Stomach (tissue), 4 donors: ENCODE measurements at regions not wholly inside any gene's neighbourhood (a gene's known extent, or its start where the extent isn't known, plus 50 kb on each side); places are given as distances from the start of the nearest gene placed in this dataset.

Source experiments
- EP300 ChIP-seq: sonication (generic); formaldehyde crosslinking; IDR thresholded peaks from one replicate; pipeline ENCODE4 v1.6.1; 2017; ENCODE audit warnings: antibody characterized with exemption
- POLR2A ChIP-seq, 4 donors: fragments of 450-650 bp; IDR thresholded peaks; one replicate each; pipeline ENCODE4 v1.6.1; 2016; ENCODE audit warnings: antibody characterized with exemption in 4 of 4, control low read depth in 2 of 4, mild to moderate bottlenecking in 1 of 4, moderate library complexity in 1 of 4
- POLR2AphosphoS5 ChIP-seq, 3 donors: sonication (generic); formaldehyde crosslinking; IDR thresholded peaks; one replicate each; pipeline ENCODE4 v1.6.1; 2016; ENCODE audit warnings: antibody characterized with exemption in 3 of 3
- TF ChIP-seq, protein P1 (sequence below), 7 experiments: fragments of 450-650 bp in 4 of 7; fragments of 200-600 bp in 3 of 7; sonication (generic) in 3 of 7; IDR thresholded peaks; one replicate each; pipeline ENCODE4 v1.5.1; 2016 to 2019; ENCODE audit warnings: antibody characterized with exemption in 7 of 7, control low read depth in 2 of 7, mild to moderate bottlenecking in 1 of 7

GRCh38 chr3:144458283-144458682, 486.7 kb downstream of the DIPK2A start:
- TF ChIP-seq POLR2A (IDR thresholded peaks at IDR 0.05), result no peak
- no peak for TF ChIP-seq POLR2AphosphoS5 (IDR thresholded peaks at IDR 0.05)
- TF ChIP-seq, protein P1, sequence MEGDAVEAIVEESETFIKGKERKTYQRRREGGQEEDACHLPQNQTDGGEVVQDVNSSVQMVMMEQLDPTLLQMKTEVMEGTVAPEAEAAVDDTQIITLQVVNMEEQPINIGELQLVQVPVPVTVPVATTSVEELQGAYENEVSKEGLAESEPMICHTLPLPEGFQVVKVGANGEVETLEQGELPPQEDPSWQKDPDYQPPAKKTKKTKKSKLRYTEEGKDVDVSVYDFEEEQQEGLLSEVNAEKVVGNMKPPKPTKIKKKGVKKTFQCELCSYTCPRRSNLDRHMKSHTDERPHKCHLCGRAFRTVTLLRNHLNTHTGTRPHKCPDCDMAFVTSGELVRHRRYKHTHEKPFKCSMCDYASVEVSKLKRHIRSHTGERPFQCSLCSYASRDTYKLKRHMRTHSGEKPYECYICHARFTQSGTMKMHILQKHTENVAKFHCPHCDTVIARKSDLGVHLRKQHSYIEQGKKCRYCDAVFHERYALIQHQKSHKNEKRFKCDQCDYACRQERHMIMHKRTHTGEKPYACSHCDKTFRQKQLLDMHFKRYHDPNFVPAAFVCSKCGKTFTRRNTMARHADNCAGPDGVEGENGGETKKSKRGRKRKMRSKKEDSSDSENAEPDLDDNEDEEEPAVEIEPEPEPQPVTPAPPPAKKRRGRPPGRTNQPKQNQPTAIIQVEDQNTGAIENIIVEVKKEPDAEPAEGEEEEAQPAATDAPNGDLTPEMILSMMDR (IDR thresholded peaks at IDR 0.05), result no peak
- TF ChIP-seq EP300, result no peak
